WTC11 (cell line): ENCODE measurements at regions not wholly inside any gene's neighbourhood (a gene's known extent, or its start where the extent isn't known, plus 50 kb on each side); places are given as distances from the start of the nearest gene placed in this dataset.

Experiments
- ATAC-seq: fragments of 200-7000 bp; cut with Tn5 transposase; 2 replicates; pipeline ENCODE4 v1.10.0; 2021; ENCODE audit warnings: mild to moderate bottlenecking, moderate library complexity
- CTCF ChIA-PET: fragments of 300-600 bp; sonication (Branson Sonifier 250); formaldehyde crosslinking; loops from one replicate; lab custom pipeline; 2021; ENCODE audit warnings: antibody characterized with exemption; lab: Charles Lee
- POLR2A ChIA-PET: fragments of 350-600 bp; sonication (Branson Sonifier 250); formaldehyde crosslinking; loops from one replicate; lab custom pipeline; 2021; ENCODE audit warnings: antibody characterized with exemption; lab: Charles Lee
- DNase-seq: peaks from one replicate; pipeline ENCODE4 v3.0.0; 2021; ENCODE audit warnings: low spot score
- H3K27ac Mint-ChIP-seq: 2 replicates; pipeline ENCODE4 v1.8.0; 2021; ENCODE audit warnings: mixed read lengths
- H3K27me3 Mint-ChIP-seq: 2 replicates; pipeline ENCODE4 v1.8.0; 2021; ENCODE audit warnings: low read depth, mild to moderate bottlenecking, moderate library complexity, mixed read lengths
- H3K36me3 Mint-ChIP-seq: 2 replicates; pipeline ENCODE4 v1.8.0; 2021; ENCODE audit warnings: mixed read lengths
- H3K4me1 Mint-ChIP-seq: 2 replicates; pipeline ENCODE4 v1.8.0; 2022; ENCODE audit warnings: mixed read lengths
- H3K4me3 Mint-ChIP-seq: 2 replicates; pipeline ENCODE4 v1.8.0; 2021; ENCODE audit warnings: mild to moderate bottlenecking, moderate library complexity, mixed read lengths
- H3K9me3 Mint-ChIP-seq: 2 replicates; pipeline ENCODE4 v1.8.0; 2021; ENCODE audit warnings: mixed read lengths
- JAZF1 ChIP-seq: fragments of 250-450 bp; sonication (Bioruptor Pico); IDR thresholded peaks from 2 replicates; pipeline ENCODE4 v1.9.0; 2021; ENCODE audit warnings: moderate library complexity, mild to moderate bottlenecking, inconsistent platforms
- NR1H2 ChIP-seq: sonication (generic); formaldehyde crosslinking; IDR thresholded peaks from 2 replicates; pipeline ENCODE4 v1.9.0; 2021; ENCODE audit warnings: mild to moderate bottlenecking, moderate library complexity, missing genetic modification reagents
- PRDM15 ChIP-seq: sonication (generic); formaldehyde crosslinking; IDR thresholded peaks from 2 replicates; pipeline ENCODE4 v1.8.0; 2022; ENCODE audit warnings: missing genetic modification reagents
- TEAD1 ChIP-seq: sonication (generic); formaldehyde crosslinking; IDR thresholded peaks from 2 replicates; pipeline ENCODE4 v1.8.0; 2022; ENCODE audit warnings: mild to moderate bottlenecking, missing genetic modification reagents
- TEAD4 ChIP-seq: sonication (generic); formaldehyde crosslinking; IDR thresholded peaks from 2 replicates; pipeline ENCODE4 v1.8.0; 2022; ENCODE audit warnings: mild to moderate bottlenecking, missing genetic modification reagents
- ZBTB21 ChIP-seq: sonication (generic); formaldehyde crosslinking; IDR thresholded peaks from 2 replicates; pipeline ENCODE4 v1.8.1; 2023; ENCODE audit warnings: mild to moderate bottlenecking, missing genetic modification reagents, borderline replicate concordance
- ZNF138 ChIP-seq: sonication (generic); formaldehyde crosslinking; conservative IDR thresholded peaks from 2 replicates; pipeline ENCODE4 v1.8.1; 2022; ENCODE audit warnings: mild to moderate bottlenecking, moderate library complexity, missing genetic modification reagents
- TF ChIP-seq, protein P1 (sequence below): sonication (generic); formaldehyde crosslinking; IDR thresholded peaks from 2 replicates; pipeline ENCODE4 v1.8.1; 2023; ENCODE audit warnings: mild to moderate bottlenecking, missing genetic modification reagents, moderate library complexity
- TF ChIP-seq, protein P2 (sequence below): sonication (generic); formaldehyde crosslinking; IDR thresholded peaks from 2 replicates; pipeline ENCODE4 v1.8.0; 2023; ENCODE audit warnings: missing genetic modification reagents
- TF ChIP-seq, protein P3 (sequence below): sonication (generic); formaldehyde crosslinking; IDR thresholded peaks from 2 replicates; pipeline ENCODE4 v1.8.0; 2023; ENCODE audit warnings: missing genetic modification reagents, mild to moderate bottlenecking, borderline replicate concordance
- TF ChIP-seq, protein P4 (sequence below): sonication (generic); formaldehyde crosslinking; IDR thresholded peaks from 2 replicates; pipeline ENCODE4 v1.8.0; 2022; ENCODE audit warnings: mild to moderate bottlenecking, missing genetic modification reagents
- TF ChIP-seq, protein P5 (sequence below): sonication (generic); formaldehyde crosslinking; IDR thresholded peaks from 2 replicates; pipeline ENCODE4 v1.8.0; 2022; ENCODE audit warnings: mild to moderate bottlenecking, missing genetic modification reagents
- TF ChIP-seq, protein P6 (sequence below): fragments of 200-600 bp; IDR thresholded peaks from 2 replicates; pipeline ENCODE4 v1.8.0; 2022; ENCODE audit warnings: antibody characterized with exemption

GRCh38 chr1:229110986-229111385 lies 159.9 kb upstream of the RAB4A start (continued):
- TF ChIP-seq, protein P1, sequence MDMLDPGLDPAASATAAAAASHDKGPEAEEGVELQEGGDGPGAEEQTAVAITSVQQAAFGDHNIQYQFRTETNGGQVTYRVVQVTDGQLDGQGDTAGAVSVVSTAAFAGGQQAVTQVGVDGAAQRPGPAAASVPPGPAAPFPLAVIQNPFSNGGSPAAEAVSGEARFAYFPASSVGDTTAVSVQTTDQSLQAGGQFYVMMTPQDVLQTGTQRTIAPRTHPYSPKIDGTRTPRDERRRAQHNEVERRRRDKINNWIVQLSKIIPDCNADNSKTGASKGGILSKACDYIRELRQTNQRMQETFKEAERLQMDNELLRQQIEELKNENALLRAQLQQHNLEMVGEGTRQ (CRISPR knock-in tag): no peak
- TF ChIP-seq, protein P2, sequence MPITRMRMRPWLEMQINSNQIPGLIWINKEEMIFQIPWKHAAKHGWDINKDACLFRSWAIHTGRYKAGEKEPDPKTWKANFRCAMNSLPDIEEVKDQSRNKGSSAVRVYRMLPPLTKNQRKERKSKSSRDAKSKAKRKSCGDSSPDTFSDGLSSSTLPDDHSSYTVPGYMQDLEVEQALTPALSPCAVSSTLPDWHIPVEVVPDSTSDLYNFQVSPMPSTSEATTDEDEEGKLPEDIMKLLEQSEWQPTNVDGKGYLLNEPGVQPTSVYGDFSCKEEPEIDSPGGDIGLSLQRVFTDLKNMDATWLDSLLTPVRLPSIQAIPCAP (CRISPR knock-in tag): no peak
- TF ChIP-seq, all 79 proteins: peak for 0

- CTCF ChIA-PET: interaction anchor here (1.1 kb wide), 1 partner anchor 10 kb away, joined by 3 read pairs; no protein-coding TSS in a partner anchor
- H3K27me3 Mint-ChIP-seq: no peaks in the 10 kb centered on the region; the same call in 1 of the 2 replicates
Measured at GRCh38 chr1:229111703-229112319, 159.1 kb upstream of the RAB4A start.

DNA sequence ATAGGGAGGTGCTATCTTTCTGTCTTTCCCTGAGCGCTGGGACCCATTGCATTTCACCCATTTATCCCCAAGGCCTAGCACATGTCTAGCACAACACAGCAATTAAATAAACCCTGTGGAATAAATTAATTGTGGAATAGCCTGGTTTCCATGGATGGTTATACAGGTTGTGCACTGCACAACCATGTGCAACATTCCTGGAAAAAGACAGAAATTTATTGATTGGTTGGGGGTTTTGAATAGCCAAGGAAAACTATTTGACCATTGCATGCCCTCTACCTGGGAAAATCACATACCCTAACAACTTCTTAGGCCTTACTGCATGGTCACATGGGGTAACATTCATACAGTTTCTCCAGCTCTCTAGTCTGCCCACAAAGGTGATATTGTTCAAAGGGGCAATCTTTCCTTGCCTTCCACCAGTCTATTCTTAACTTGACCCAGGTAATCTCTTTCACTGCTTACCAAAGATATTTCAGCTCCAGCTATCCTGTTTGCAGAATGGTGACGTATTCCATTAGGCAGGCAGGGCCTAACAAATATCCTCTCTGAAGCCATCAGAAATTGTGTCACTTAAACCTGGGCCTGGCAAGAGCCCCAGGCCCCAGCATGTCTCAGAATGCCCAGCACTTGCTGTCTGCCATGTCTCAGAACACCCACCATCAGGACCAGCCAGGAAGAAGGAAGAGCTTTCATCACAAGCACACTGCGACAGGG lies 157.9 kb upstream of the RAB4A start:
- Mint-ChIP-seq H3K4me1 (peaks cover 33% of the 10 kb centered on the region), H3K4me3 (no peak overlapping the region), H3K27me3 (no peaks in the 10 kb centered on the region; the same call in 1 of the 2 replicates), H3K36me3 (no peaks in the 10 kb centered on the region), H3K9me3 (no peaks in the 10 kb centered on the region), H3K27ac (no peak overlapping the region)
- DNase-seq (no peak), ATAC-seq (no peak)
- ChIA-PET CTCF (no interaction called here), POLR2A (no interaction called here)
- TF ChIP-seq, protein P3, sequence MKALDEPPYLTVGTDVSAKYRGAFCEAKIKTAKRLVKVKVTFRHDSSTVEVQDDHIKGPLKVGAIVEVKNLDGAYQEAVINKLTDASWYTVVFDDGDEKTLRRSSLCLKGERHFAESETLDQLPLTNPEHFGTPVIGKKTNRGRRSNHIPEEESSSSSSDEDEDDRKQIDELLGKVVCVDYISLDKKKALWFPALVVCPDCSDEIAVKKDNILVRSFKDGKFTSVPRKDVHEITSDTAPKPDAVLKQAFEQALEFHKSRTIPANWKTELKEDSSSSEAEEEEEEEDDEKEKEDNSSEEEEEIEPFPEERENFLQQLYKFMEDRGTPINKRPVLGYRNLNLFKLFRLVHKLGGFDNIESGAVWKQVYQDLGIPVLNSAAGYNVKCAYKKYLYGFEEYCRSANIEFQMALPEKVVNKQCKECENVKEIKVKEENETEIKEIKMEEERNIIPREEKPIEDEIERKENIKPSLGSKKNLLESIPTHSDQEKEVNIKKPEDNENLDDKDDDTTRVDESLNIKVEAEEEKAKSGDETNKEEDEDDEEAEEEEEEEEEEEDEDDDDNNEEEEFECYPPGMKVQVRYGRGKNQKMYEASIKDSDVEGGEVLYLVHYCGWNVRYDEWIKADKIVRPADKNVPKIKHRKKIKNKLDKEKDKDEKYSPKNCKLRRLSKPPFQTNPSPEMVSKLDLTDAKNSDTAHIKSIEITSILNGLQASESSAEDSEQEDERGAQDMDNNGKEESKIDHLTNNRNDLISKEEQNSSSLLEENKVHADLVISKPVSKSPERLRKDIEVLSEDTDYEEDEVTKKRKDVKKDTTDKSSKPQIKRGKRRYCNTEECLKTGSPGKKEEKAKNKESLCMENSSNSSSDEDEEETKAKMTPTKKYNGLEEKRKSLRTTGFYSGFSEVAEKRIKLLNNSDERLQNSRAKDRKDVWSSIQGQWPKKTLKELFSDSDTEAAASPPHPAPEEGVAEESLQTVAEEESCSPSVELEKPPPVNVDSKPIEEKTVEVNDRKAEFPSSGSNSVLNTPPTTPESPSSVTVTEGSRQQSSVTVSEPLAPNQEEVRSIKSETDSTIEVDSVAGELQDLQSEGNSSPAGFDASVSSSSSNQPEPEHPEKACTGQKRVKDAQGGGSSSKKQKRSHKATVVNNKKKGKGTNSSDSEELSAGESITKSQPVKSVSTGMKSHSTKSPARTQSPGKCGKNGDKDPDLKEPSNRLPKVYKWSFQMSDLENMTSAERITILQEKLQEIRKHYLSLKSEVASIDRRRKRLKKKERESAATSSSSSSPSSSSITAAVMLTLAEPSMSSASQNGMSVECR (CRISPR knock-in tag): no peak
- no peak for TF ChIP-seq NR1H2 (CRISPR knock-in tag)
- TF ChIP-seq, protein P4, sequence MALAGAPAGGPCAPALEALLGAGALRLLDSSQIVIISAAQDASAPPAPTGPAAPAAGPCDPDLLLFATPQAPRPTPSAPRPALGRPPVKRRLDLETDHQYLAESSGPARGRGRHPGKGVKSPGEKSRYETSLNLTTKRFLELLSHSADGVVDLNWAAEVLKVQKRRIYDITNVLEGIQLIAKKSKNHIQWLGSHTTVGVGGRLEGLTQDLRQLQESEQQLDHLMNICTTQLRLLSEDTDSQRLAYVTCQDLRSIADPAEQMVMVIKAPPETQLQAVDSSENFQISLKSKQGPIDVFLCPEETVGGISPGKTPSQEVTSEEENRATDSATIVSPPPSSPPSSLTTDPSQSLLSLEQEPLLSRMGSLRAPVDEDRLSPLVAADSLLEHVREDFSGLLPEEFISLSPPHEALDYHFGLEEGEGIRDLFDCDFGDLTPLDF (CRISPR knock-in tag): no peak
- TF ChIP-seq, protein P5, sequence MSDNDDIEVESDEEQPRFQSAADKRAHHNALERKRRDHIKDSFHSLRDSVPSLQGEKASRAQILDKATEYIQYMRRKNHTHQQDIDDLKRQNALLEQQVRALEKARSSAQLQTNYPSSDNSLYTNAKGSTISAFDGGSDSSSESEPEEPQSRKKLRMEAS (CRISPR knock-in tag): no peak

More at GRCh38 chr1:229111703-229112319, 159.1 kb upstream of the RAB4A start:
- POLR2A ChIA-PET: no interaction called here
- H3K4me1 Mint-ChIP-seq: peaks cover 39% of the 10 kb centered on the region
- no peaks in the 10 kb centered on the region for H3K9me3 Mint-ChIP-seq
- TF ChIP-seq TEAD4 (no peak), JAZF1 (CRISPR knock-in tag) (no peak), ZBTB21 (CRISPR knock-in tag) (no peak), ZNF138 (CRISPR knock-in tag) (no peak), PRDM15 (CRISPR knock-in tag) (peak; percentile 78), TEAD1 (CRISPR knock-in tag) (no peak)
- TF ChIP-seq, protein P6, sequence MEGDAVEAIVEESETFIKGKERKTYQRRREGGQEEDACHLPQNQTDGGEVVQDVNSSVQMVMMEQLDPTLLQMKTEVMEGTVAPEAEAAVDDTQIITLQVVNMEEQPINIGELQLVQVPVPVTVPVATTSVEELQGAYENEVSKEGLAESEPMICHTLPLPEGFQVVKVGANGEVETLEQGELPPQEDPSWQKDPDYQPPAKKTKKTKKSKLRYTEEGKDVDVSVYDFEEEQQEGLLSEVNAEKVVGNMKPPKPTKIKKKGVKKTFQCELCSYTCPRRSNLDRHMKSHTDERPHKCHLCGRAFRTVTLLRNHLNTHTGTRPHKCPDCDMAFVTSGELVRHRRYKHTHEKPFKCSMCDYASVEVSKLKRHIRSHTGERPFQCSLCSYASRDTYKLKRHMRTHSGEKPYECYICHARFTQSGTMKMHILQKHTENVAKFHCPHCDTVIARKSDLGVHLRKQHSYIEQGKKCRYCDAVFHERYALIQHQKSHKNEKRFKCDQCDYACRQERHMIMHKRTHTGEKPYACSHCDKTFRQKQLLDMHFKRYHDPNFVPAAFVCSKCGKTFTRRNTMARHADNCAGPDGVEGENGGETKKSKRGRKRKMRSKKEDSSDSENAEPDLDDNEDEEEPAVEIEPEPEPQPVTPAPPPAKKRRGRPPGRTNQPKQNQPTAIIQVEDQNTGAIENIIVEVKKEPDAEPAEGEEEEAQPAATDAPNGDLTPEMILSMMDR: no peak
- TF ChIP-seq, all 79 proteins: peak for 1
- DNase-seq (no peak), ATAC-seq (no peak)
- Mint-ChIP-seq H3K27ac (no peak overlapping the region), H3K4me3 (no peak overlapping the region), H3K36me3 (no peaks in the 10 kb centered on the region)
